GM23338 (cell line): ENCODE measurements at regions not wholly inside any gene's neighbourhood (a gene's known extent, or its start where the extent isn't known, plus 50 kb on each side); places are given as distances from the start of the nearest gene placed in this dataset.

Experiments
- ATAC-seq: fragments of 200-7000 bp; cut with Tn5 transposase; 3 replicates; pipeline ENCODE4 v1.9.1; 2020
- DNase-seq: peaks from one replicate; pipeline ENCODE4 v3.0.0-alpha.2; 2015; ENCODE audit warnings: low spot score
- H2AFZ ChIP-seq: fragments of 200-600 bp; sonication (generic); 2 replicates; pipeline ENCODE4 v1.8.0; 2016; ENCODE audit warnings: antibody characterized with exemption, mild to moderate bottlenecking, moderate library complexity
- H3F3A ChIP-seq: fragments of 200-600 bp; sonication (generic); replicated peaks from 2 replicates; pipeline ENCODE4 v1.8.0; 2017; ENCODE audit warnings: antibody characterized with exemption, mixed run types, low read depth
- H3K27ac ChIP-seq: fragments of 200-600 bp; sonication (generic); 2 replicates; pipeline ENCODE4 v1.6.1; 2016; ENCODE audit warnings: low read depth
- H3K27me3 ChIP-seq: fragments of 200-600 bp; sonication (generic); 2 replicates; pipeline ENCODE4 v1.8.0; 2016; ENCODE audit warnings: mild to moderate bottlenecking, mixed run types, moderate library complexity; ENCODE audit not compliant: insufficient read depth
- H3K36me3 ChIP-seq: fragments of 200-600 bp; sonication (generic); 2 replicates; pipeline ENCODE4 v1.8.0; 2016; ENCODE audit warnings: mild to moderate bottlenecking; ENCODE audit not compliant: insufficient read depth
- H3K4me1 ChIP-seq: fragments of 200-600 bp; sonication (generic); 2 replicates; pipeline ENCODE4 v1.8.0; 2016; ENCODE audit warnings: mild to moderate bottlenecking, moderate library complexity; ENCODE audit not compliant: insufficient read depth
- H3K4me2 ChIP-seq: fragments of 200-600 bp; sonication (generic); 2 replicates; pipeline ENCODE4 v1.7.1; 2017; ENCODE audit warnings: mixed run types
- H3K4me3 ChIP-seq: fragments of 200-600 bp; sonication (generic); 2 replicates; pipeline ENCODE4 v1.6.1; 2016; ENCODE audit warnings: mixed run types
- H3K79me2 ChIP-seq: fragments of 200-600 bp; sonication (generic); replicated peaks from 2 replicates; pipeline ENCODE4 v1.8.0; 2017; ENCODE audit warnings: mild to moderate bottlenecking; ENCODE audit not compliant: insufficient read depth
- H3K9me2 ChIP-seq: fragments of 200-600 bp; sonication (generic); 2 replicates; pipeline ENCODE4 v1.8.0; 2017; ENCODE audit not compliant: insufficient read depth
- H4K20me1 ChIP-seq: fragments of 200-600 bp; sonication (generic); replicated peaks from 2 replicates; pipeline ENCODE4 v1.8.0; 2017; ENCODE audit warnings: mild to moderate bottlenecking; ENCODE audit not compliant: insufficient read depth
- H3K27ac Mint-ChIP-seq: 2 replicates; pipeline ENCODE4 v1.8.0; 2020; ENCODE audit warnings: inconsistent platforms, mild to moderate bottlenecking, moderate library complexity, mixed read lengths
- H3K27me3 Mint-ChIP-seq: 3 replicates; pipeline ENCODE4 v1.8.0; 2022; ENCODE audit warnings: low read depth, mild to moderate bottlenecking, moderate library complexity, mixed read lengths, inconsistent platforms; ENCODE audit not compliant: insufficient read depth, poor library complexity
- H3K36me3 Mint-ChIP-seq: 3 replicates; pipeline ENCODE4 v1.8.0; 2021; ENCODE audit warnings: low read depth, mild to moderate bottlenecking, inconsistent platforms, moderate library complexity, mixed read lengths
- H3K4me1 Mint-ChIP-seq: 3 replicates; pipeline ENCODE4 v1.8.0; 2020; ENCODE audit warnings: mild to moderate bottlenecking, inconsistent platforms, mixed read lengths
- H3K4me3 Mint-ChIP-seq: 3 replicates; pipeline ENCODE4 v1.8.0; 2021; ENCODE audit warnings: moderate library complexity, mild to moderate bottlenecking, inconsistent platforms, mixed read lengths
- H3K9me3 Mint-ChIP-seq: 3 replicates; pipeline ENCODE4 v1.8.0; 2020; ENCODE audit warnings: moderate library complexity, mild to moderate bottlenecking, inconsistent platforms, mixed read lengths
- CREB1 ChIP-seq: fragments of 250-450 bp; sonication (Bioruptor Pico); IDR thresholded peaks from 2 replicates; pipeline ENCODE4 v1.5.0; 2020; ENCODE audit warnings: low read depth, mild to moderate bottlenecking, moderate library complexity
- EZH2 ChIP-seq: fragments of 200-600 bp; sonication (generic); IDR thresholded peaks from one replicate; pipeline ENCODE4 v1.8.0; 2017; ENCODE audit warnings: antibody characterized with exemption, mild to moderate bottlenecking, low read depth; ENCODE audit not compliant: unreplicated experiment
- EZH2phosphoT487 ChIP-seq: fragments of 200-600 bp; sonication (generic); IDR thresholded peaks from one replicate; pipeline ENCODE4 v1.8.1; 2018; ENCODE audit warnings: antibody characterized with exemption; ENCODE audit not compliant: unreplicated experiment
- JUNB ChIP-seq: IDR thresholded peaks from one replicate; pipeline ENCODE4 v1.6.1; 2016; ENCODE audit warnings: antibody characterized with exemption; ENCODE audit not compliant: unreplicated experiment
- NANOG ChIP-seq: IDR thresholded peaks from 2 replicates; pipeline ENCODE4 v1.6.1; 2016; ENCODE audit warnings: antibody characterized with exemption, borderline replicate concordance
- POLR2AphosphoS5 ChIP-seq: IDR thresholded peaks from 2 replicates; pipeline ENCODE4 v1.6.1; 2016; ENCODE audit warnings: antibody characterized with exemption, low read depth
- STAT1 ChIP-seq: IDR thresholded peaks from one replicate; pipeline ENCODE4 v1.6.1; 2016; ENCODE audit warnings: antibody characterized with exemption; ENCODE audit not compliant: unreplicated experiment
- ZNF114 ChIP-seq: fragments of 250-450 bp; sonication (Bioruptor Pico); IDR thresholded peaks from 2 replicates; pipeline ENCODE4 v1.5.0; 2020; ENCODE audit warnings: mild to moderate bottlenecking, moderate library complexity
- ZNF331 ChIP-seq: fragments of 250-450 bp; sonication (Bioruptor Pico); IDR thresholded peaks from 2 replicates; pipeline ENCODE4 v1.5.0; 2020; ENCODE audit warnings: low read depth, mild to moderate bottlenecking, moderate library complexity
- TF ChIP-seq, protein P1 (sequence below): IDR thresholded peaks from one replicate; pipeline ENCODE4 v1.6.1; 2018; ENCODE audit warnings: antibody characterized with exemption; ENCODE audit not compliant: unreplicated experiment
- TF ChIP-seq, protein P2 (sequence below), 2 experiments: fragments of 200-600 bp in 1 of 2; sonication (generic) in 1 of 2; conservative IDR thresholded peaks; 2 replicates each; pipeline versions ENCODE4 v1.5.1 to v1.6.1; 2016 to 2017; ENCODE audit warnings: antibody characterized with exemption in 2 of 2, low read depth in 2 of 2, mild to moderate bottlenecking in 2 of 2, moderate library complexity in 1 of 2
- TF ChIP-seq, protein P3 (sequence below): fragments of 250-450 bp; sonication (Bioruptor Pico); IDR thresholded peaks from 2 replicates; pipeline ENCODE4 v1.5.0; 2020; ENCODE audit warnings: mild to moderate bottlenecking, moderate library complexity
- TF ChIP-seq, protein P4 (sequence below): IDR thresholded peaks from 2 replicates; pipeline ENCODE4 v1.6.1; 2016; ENCODE audit warnings: antibody characterized with exemption

DNA sequence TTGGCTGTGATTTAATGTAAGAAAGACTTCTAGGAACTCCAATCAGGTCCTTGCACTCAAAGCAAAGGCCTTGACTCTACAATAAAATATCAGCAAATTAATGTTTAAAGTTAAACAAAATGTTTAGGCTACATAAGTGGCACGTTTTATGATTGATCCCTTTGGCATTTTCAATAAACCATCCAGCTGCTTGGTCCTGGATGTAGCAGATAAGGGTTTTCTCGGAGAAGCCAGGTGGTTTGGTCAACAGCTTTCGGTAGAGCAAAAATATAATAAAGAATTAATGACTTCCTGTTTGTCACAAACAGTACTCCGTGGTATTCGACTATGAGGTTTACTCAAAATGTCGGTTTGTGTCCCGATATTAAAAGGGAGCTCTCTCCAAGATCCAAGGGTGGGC is 95.8 kb downstream of the GEMIN8 start:
- DNase-seq: no peak
- no peaks in the 10 kb centered on the region for H4K20me1 ChIP-seq
- H3K27me3 ChIP-seq: no peaks in the 10 kb centered on the region
- Mint-ChIP-seq H3K27ac (peak overlapping the region; percentile 92), H3K9me3 (no peaks in the 10 kb centered on the region; the same call in 2 of the 3 replicates), H3K4me1 (peaks cover 44% of the 10 kb centered on the region), H3K27me3 (peaks cover 6% of the 10 kb centered on the region), H3K36me3 (peaks cover 37% of the 10 kb centered on the region), H3K4me3 (peak overlapping the region; percentile 49; the same call in 1 of the 3 replicates)
- peaks cover 51% of the 10 kb centered on the region for H3K4me1 ChIP-seq
- TF ChIP-seq EZH2phosphoT487: no peak
- TF ChIP-seq, protein P1, sequence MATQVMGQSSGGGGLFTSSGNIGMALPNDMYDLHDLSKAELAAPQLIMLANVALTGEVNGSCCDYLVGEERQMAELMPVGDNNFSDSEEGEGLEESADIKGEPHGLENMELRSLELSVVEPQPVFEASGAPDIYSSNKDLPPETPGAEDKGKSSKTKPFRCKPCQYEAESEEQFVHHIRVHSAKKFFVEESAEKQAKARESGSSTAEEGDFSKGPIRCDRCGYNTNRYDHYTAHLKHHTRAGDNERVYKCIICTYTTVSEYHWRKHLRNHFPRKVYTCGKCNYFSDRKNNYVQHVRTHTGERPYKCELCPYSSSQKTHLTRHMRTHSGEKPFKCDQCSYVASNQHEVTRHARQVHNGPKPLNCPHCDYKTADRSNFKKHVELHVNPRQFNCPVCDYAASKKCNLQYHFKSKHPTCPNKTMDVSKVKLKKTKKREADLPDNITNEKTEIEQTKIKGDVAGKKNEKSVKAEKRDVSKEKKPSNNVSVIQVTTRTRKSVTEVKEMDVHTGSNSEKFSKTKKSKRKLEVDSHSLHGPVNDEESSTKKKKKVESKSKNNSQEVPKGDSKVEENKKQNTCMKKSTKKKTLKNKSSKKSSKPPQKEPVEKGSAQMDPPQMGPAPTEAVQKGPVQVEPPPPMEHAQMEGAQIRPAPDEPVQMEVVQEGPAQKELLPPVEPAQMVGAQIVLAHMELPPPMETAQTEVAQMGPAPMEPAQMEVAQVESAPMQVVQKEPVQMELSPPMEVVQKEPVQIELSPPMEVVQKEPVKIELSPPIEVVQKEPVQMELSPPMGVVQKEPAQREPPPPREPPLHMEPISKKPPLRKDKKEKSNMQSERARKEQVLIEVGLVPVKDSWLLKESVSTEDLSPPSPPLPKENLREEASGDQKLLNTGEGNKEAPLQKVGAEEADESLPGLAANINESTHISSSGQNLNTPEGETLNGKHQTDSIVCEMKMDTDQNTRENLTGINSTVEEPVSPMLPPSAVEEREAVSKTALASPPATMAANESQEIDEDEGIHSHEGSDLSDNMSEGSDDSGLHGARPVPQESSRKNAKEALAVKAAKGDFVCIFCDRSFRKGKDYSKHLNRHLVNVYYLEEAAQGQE: no peak
- TF ChIP-seq EZH2: no peak
- no peak for TF ChIP-seq JUNB
- no peak for TF ChIP-seq NANOG
- TF ChIP-seq, protein P2, sequence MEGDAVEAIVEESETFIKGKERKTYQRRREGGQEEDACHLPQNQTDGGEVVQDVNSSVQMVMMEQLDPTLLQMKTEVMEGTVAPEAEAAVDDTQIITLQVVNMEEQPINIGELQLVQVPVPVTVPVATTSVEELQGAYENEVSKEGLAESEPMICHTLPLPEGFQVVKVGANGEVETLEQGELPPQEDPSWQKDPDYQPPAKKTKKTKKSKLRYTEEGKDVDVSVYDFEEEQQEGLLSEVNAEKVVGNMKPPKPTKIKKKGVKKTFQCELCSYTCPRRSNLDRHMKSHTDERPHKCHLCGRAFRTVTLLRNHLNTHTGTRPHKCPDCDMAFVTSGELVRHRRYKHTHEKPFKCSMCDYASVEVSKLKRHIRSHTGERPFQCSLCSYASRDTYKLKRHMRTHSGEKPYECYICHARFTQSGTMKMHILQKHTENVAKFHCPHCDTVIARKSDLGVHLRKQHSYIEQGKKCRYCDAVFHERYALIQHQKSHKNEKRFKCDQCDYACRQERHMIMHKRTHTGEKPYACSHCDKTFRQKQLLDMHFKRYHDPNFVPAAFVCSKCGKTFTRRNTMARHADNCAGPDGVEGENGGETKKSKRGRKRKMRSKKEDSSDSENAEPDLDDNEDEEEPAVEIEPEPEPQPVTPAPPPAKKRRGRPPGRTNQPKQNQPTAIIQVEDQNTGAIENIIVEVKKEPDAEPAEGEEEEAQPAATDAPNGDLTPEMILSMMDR (conservative IDR thresholded peaks at IDR 0.05; ENCODE audit: low read depth in 2 of 2): no peak
- no peak for TF ChIP-seq POLR2AphosphoS5
- TF ChIP-seq, protein P3, sequence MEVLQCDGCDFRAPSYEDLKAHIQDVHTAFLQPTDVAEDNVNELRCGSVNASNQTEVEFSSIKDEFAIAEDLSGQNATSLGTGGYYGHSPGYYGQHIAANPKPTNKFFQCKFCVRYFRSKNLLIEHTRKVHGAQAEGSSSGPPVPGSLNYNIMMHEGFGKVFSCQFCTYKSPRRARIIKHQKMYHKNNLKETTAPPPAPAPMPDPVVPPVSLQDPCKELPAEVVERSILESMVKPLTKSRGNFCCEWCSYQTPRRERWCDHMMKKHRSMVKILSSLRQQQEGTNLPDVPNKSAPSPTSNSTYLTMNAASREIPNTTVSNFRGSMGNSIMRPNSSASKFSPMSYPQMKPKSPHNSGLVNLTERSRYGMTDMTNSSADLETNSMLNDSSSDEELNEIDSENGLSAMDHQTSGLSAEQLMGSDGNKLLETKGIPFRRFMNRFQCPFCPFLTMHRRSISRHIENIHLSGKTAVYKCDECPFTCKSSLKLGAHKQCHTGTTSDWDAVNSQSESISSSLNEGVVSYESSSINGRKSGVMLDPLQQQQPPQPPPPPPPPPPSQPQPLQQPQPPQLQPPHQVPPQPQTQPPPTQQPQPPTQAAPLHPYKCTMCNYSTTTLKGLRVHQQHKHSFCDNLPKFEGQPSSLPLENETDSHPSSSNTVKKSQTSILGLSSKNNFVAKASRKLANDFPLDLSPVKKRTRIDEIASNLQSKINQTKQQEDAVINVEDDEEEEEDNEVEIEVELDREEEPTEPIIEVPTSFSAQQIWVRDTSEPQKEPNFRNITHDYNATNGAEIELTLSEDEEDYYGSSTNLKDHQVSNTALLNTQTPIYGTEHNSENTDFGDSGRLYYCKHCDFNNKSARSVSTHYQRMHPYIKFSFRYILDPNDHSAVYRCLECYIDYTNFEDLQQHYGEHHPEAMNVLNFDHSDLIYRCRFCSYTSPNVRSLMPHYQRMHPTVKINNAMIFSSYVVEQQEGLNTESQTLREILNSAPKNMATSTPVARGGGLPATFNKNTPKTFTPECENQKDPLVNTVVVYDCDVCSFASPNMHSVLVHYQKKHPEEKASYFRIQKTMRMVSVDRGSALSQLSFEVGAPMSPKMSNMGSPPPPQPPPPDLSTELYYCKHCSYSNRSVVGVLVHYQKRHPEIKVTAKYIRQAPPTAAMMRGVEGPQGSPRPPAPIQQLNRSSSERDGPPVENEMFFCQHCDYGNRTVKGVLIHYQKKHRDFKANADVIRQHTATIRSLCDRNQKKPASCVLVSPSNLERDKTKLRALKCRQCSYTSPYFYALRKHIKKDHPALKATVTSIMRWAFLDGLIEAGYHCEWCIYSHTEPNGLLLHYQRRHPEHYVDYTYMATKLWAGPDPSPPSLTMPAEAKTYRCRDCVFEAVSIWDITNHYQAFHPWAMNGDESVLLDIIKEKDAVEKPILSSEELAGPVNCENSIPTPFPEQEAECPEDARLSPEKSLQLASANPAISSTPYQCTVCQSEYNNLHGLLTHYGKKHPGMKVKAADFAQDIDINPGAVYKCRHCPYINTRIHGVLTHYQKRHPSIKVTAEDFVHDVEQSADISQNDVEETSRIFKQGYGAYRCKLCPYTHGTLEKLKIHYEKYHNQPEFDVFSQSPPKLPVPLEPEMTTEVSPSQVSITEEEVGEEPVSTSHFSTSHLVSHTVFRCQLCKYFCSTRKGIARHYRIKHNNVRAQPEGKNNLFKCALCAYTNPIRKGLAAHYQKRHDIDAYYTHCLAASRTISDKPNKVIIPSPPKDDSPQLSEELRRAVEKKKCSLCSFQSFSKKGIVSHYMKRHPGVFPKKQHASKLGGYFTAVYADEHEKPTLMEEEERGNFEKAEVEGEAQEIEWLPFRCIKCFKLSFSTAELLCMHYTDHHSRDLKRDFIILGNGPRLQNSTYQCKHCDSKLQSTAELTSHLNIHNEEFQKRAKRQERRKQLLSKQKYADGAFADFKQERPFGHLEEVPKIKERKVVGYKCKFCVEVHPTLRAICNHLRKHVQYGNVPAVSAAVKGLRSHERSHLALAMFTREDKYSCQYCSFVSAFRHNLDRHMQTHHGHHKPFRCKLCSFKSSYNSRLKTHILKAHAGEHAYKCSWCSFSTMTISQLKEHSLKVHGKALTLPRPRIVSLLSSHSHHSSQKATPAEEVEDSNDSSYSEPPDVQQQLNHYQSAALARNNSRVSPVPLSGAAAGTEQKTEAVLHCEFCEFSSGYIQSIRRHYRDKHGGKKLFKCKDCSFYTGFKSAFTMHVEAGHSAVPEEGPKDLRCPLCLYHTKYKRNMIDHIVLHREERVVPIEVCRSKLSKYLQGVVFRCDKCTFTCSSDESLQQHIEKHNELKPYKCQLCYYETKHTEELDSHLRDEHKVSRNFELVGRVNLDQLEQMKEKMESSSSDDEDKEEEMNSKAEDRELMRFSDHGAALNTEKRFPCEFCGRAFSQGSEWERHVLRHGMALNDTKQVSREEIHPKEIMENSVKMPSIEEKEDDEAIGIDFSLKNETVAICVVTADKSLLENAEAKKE (CRISPR knock-in tag): no peak
- no peak for TF ChIP-seq STAT1
- TF ChIP-seq, protein P4, sequence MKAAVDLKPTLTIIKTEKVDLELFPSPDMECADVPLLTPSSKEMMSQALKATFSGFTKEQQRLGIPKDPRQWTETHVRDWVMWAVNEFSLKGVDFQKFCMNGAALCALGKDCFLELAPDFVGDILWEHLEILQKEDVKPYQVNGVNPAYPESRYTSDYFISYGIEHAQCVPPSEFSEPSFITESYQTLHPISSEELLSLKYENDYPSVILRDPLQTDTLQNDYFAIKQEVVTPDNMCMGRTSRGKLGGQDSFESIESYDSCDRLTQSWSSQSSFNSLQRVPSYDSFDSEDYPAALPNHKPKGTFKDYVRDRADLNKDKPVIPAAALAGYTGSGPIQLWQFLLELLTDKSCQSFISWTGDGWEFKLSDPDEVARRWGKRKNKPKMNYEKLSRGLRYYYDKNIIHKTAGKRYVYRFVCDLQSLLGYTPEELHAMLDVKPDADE: no peak
- no peak for TF ChIP-seq CREB1 (CRISPR knock-in tag)
- TF ChIP-seq ZNF331 (CRISPR knock-in tag): no peak
- TF ChIP-seq ZNF114 (CRISPR knock-in tag): no peak
- no peaks in the 10 kb centered on the region for H3F3A ChIP-seq
- peaks cover 78% of the 10 kb centered on the region for H3K79me2 ChIP-seq
- H3K4me2 ChIP-seq: peak overlapping the region; percentile 82; the same call in 1 of the 2 replicates
- H3K9me2 ChIP-seq: no peaks in the 10 kb centered on the region
- H3K27ac ChIP-seq: peak overlapping the region; percentile 92
- no peak for ATAC-seq
- H3K4me3 ChIP-seq: no peak overlapping the region
- H2AFZ ChIP-seq: no peak overlapping the region
- H3K36me3 ChIP-seq: no peaks in the 10 kb centered on the region
